Thyroid gland (tissue), 4 donors: ENCODE measurements at regions not wholly inside any gene's neighbourhood (a gene's known extent, or its start where the extent isn't known, plus 50 kb on each side); places are given as distances from the start of the nearest gene placed in this dataset.

Source experiments
- CTCF ChIP-seq, 6 experiments: fragments of 200-600 bp in 3 of 6; fragments of 450-650 bp in 3 of 6; sonication (generic) in 3 of 6; IDR thresholded peaks; one replicate each; pipeline ENCODE4 v1.5.1; 2016 to 2019; ENCODE audit warnings: antibody characterized with exemption in 6 of 6, mild to moderate bottlenecking in 2 of 6, inconsistent platforms in 1 of 6, moderate library complexity in 1 of 6
- POLR2A ChIP-seq, 2 donors: fragments of 450-650 bp; IDR thresholded peaks; one replicate each; pipeline ENCODE4 v1.6.1; 2017; ENCODE audit warnings: antibody characterized with exemption in 2 of 2, mild to moderate bottlenecking in 2 of 2, moderate library complexity in 1 of 2

GRCh38 chr9:1875251-1875851 is 139.8 kb upstream of the SMARCA2 start:
- TF ChIP-seq CTCF (IDR thresholded peaks at IDR 0.05) (no peak), POLR2A (IDR thresholded peaks at IDR 0.05) (no peak)
